Body of pancreas (tissue), 4 donors: ENCODE measurements at regions not wholly inside any gene's neighbourhood (a gene's known extent, or its start where the extent isn't known, plus 50 kb on each side); places are given as distances from the start of the nearest gene placed in this dataset.

Source experiments
- ATAC-seq: fragments of 150-250 bp; one replicate; pipeline ENCODE4 v1.9.1; 2016
- DNase-seq, 4 donors: peaks; one replicate each; pipeline ENCODE4 v3.0.0-alpha.2; 2019
- H3K27ac ChIP-seq, 4 donors: fragments of 200-600 bp; sonication (generic); 1 replicate in 3 of 4; 2 replicates in 1 of 4; pipeline versions ENCODE4 v1.5.1 to v1.6.1; 2016 to 2019; ENCODE audit warnings: mild to moderate bottlenecking in 1 of 4, mixed read lengths in 1 of 4, moderate library complexity in 1 of 4
- H3K27me3 ChIP-seq, 2 donors: fragments of 200-600 bp; sonication (generic); one replicate each; pipeline ENCODE4 v1.6.0; 2016; ENCODE audit warnings: mild to moderate bottlenecking in 1 of 2
- H3K36me3 ChIP-seq, 2 donors: fragments of 200-600 bp; sonication (generic); replicated peaks in 1 of 2; 2 replicates each; pipeline ENCODE4 v1.5.1; 2016; ENCODE audit warnings: low read depth in 2 of 2; ENCODE audit not compliant: insufficient read depth in 1 of 2
- H3K4me1 ChIP-seq: fragments of 200-600 bp; sonication (generic); one replicate; pipeline ENCODE4 v1.6.0; 2016
- H3K4me3 ChIP-seq, 2 donors: fragments of 200-600 bp; sonication (generic); 1 replicate in 1 of 2; 2 replicates in 1 of 2; pipeline ENCODE4 v1.5.1; 2016 to 2019
- H3K9me3 ChIP-seq, 3 donors: fragments of 200-600 bp; sonication (generic); 1 replicate in 2 of 3; 2 replicates in 1 of 3; pipeline ENCODE4 v1.5.1; 2016
- CTCF ChIP-seq, 7 experiments: fragments of 450-650 bp in 4 of 7; fragments of 200-600 bp in 3 of 7; sonication (generic) in 3 of 7; IDR thresholded peaks; one replicate each; pipeline ENCODE4 v1.5.1; 2016 to 2019; ENCODE audit warnings: antibody characterized with exemption in 7 of 7
- POLR2A ChIP-seq, 3 donors: fragments of 450-650 bp; IDR thresholded peaks; one replicate each; pipeline ENCODE4 v1.6.1; 2016; ENCODE audit warnings: antibody characterized with exemption in 3 of 3, mild to moderate bottlenecking in 2 of 3
- WGBS, 2 donors: methylation state at CpG; one replicate each; pipeline ENCODE4 v1.1.5; 2017; 5-methylcytosine and 5-hydroxymethylcytosine counted together
- intact Hi-C: fragments of 100-400 bp; cut with DNase I; formaldehyde crosslinking; loops from one replicate; pipeline ENCODE4 v1.15.1; 2023

- DNase-seq = no peak
These were observed 235.7 kb downstream of the CHD9NB start for GRCh38 chr16:52816993-52817392.

GRCh38 chr16:52812678-52813556 is 239.8 kb downstream of the CHD9NB start:
- Histone ChIP-seq H3K27ac (no peak overlapping the region), H3K4me1 (no peaks in the 10 kb centered on the region), H3K27me3 (no peaks in the 10 kb centered on the region), H3K9me3 (peaks cover 0 to 3% (median 0%) of the 10 kb centered on the region in 3 donors), H3K4me3 (no peak overlapping the region), H3K36me3 (no peaks in the 10 kb centered on the region)
- WGBS, 2 donors = 51 to 65% methylated on average over 5 of the region's 5 CpGs
- DNase-seq (no peak), ATAC-seq (no peak)
- no peak for TF ChIP-seq CTCF (IDR thresholded peaks at IDR 0.05)
- TF ChIP-seq POLR2A (IDR thresholded peaks at IDR 0.05) = no peak
- intact Hi-C loops = no loop called here

More at GRCh38 chr16:52816993-52817392, 235.7 kb downstream of the CHD9NB start:
- Histone ChIP-seq H3K36me3 (no peaks in the 10 kb centered on the region), H3K9me3 (no peaks in the 10 kb centered on the region), H3K27ac (no peak overlapping the region), H3K27me3 (no peaks in the 10 kb centered on the region), H3K4me3 (no peak overlapping the region), H3K4me1 (no peaks in the 10 kb centered on the region)
- ATAC-seq = no peak
- 63 to 65% methylated on average over 6 of the region's 6 CpGs for WGBS, 2 donors
- no peak for TF ChIP-seq POLR2A (IDR thresholded peaks at IDR 0.05)
- no peak for TF ChIP-seq CTCF (IDR thresholded peaks at IDR 0.05)
- intact Hi-C loops = no loop called here

GRCh38 chr16:52805559-52806168 is 247.0 kb downstream of the CHD9NB start:
- no peak for DNase-seq
- TF ChIP-seq POLR2A (IDR thresholded peaks at IDR 0.05) = no peak
- TF ChIP-seq CTCF (IDR thresholded peaks at IDR 0.05) = no peak
- no peak overlapping the region for H3K27ac ChIP-seq
- no peak for ATAC-seq
- no peaks in the 10 kb centered on the region for H3K36me3 ChIP-seq
- no peaks in the 10 kb centered on the region for H3K27me3 ChIP-seq
- H3K4me3 ChIP-seq = no peak overlapping the region
- no peaks in the 10 kb centered on the region for H3K4me1 ChIP-seq
- WGBS, 2 donors = 68 to 69% methylated on average over 3 of the region's 3 CpGs
- intact Hi-C loops = no loop called here
- peaks cover 0 to 5% (median 0%) of the 10 kb centered on the region in 3 donors for H3K9me3 ChIP-seq

- no peak for DNase-seq
- TF ChIP-seq POLR2A (IDR thresholded peaks at IDR 0.05) = no peak
- TF ChIP-seq CTCF (IDR thresholded peaks at IDR 0.05) = no peak
- no peak overlapping the region for H3K4me3 ChIP-seq
- no peaks in the 10 kb centered on the region for H3K4me1 ChIP-seq
- WGBS, 2 donors = 67 to 73% methylated on average over 4 of the region's 4 CpGs
- H3K9me3 ChIP-seq = no peaks in the 10 kb centered on the region
- intact Hi-C loops = no loop called here
- no peak for ATAC-seq
- H3K36me3 ChIP-seq = no peaks in the 10 kb centered on the region
- H3K27ac ChIP-seq = no peak overlapping the region
- no peaks in the 10 kb centered on the region for H3K27me3 ChIP-seq
These were observed 252.3 kb downstream of the CHD9NB start for GRCh38 chr16:52800432-52800831.
